Activated naive CD4-positive, alpha-beta T cell treated with anti-CD3 and anti-CD28 coated beads, Interleukin-2, amount 50 U/mL, for 16 hours (primary cell): ENCODE measurements at regions not wholly inside any gene's neighbourhood (a gene's known extent, or its start where the extent isn't known, plus 50 kb on each side); places are given as distances from the start of the nearest gene placed in this dataset.
"Not testable (repeated sequence)": the region's sequence is repeated elsewhere in the genome, so short reads cannot be mapped to it uniquely, and the experiment has no call there.

Experiments used
- DNase-seq: peaks from one replicate; pipeline ENCODE4 v3.0.0-alpha.2; 2020

GRCh38 chr18:70709144-70709543 is 420.3 kb downstream of the SOCS6 start:
- DNase-seq, result peak; percentile 10

- DNase-seq, result no peak
Observed at GRCh38 chr18:70705831-70706416, 417.1 kb downstream of the SOCS6 start.

GRCh38 chr18:70700496-70700895 is 411.7 kb downstream of the SOCS6 start:
- no peak for DNase-seq

GRCh38 chr18:70698574-70698973 is 409.7 kb downstream of the SOCS6 start:
- no peak for DNase-seq

- no peak for DNase-seq
Observed at GRCh38 chr18:70693246-70693645, 404.4 kb downstream of the SOCS6 start.

GRCh38 chr18:70689765-70690164 is 400.9 kb downstream of the SOCS6 start:
- not testable (repeated sequence) for DNase-seq

- DNase-seq, result no peak
Observed at GRCh38 chr18:70688286-70688685, 399.4 kb downstream of the SOCS6 start.

- DNase-seq, result no peak
Observed at GRCh38 chr18:70684821-70685220, 396.0 kb downstream of the SOCS6 start.

- DNase-seq, result no peak
Observed at GRCh38 chr18:70683263-70683662, 394.4 kb downstream of the SOCS6 start.

- DNase-seq, result no peak
Observed at GRCh38 chr18:70674896-70675295, 386.1 kb downstream of the SOCS6 start.

- DNase-seq, result no peak
Observed at GRCh38 chr18:70673831-70674230, 385.0 kb downstream of the SOCS6 start.

- DNase-seq, result no peak
Observed at GRCh38 chr18:70672581-70672980, 383.7 kb downstream of the SOCS6 start.

- peak; percentile 21 for DNase-seq
Observed at GRCh38 chr18:70671889-70672565, 383.2 kb downstream of the SOCS6 start.

GRCh38 chr18:70666936-70667335 is 378.1 kb downstream of the SOCS6 start:
- no peak for DNase-seq

GRCh38 chr18:70663141-70663540 is 374.3 kb downstream of the SOCS6 start:
- no peak for DNase-seq

GRCh38 chr18:70662588-70662987 is 373.7 kb downstream of the SOCS6 start:
- no peak for DNase-seq

- peak; percentile 43 for DNase-seq
Observed at GRCh38 chr18:70659036-70659925, 370.4 kb downstream of the SOCS6 start.

GRCh38 chr18:70653671-70654070 is 364.8 kb downstream of the SOCS6 start:
- DNase-seq, result no peak

- no peak for DNase-seq
Observed at GRCh38 chr18:70650878-70651277, 362.0 kb downstream of the SOCS6 start.

GRCh38 chr18:70649683-70650082 is 360.8 kb downstream of the SOCS6 start:
- no peak for DNase-seq

GRCh38 chr18:70645971-70646370 is 357.1 kb downstream of the SOCS6 start:
- DNase-seq, result no peak

- no peak for DNase-seq
Observed at GRCh38 chr18:70643812-70644211, 355.0 kb downstream of the SOCS6 start.

GRCh38 chr18:70641156-70641775 is 352.4 kb downstream of the SOCS6 start:
- no peak for DNase-seq
